ENCODE measurements at regions not wholly inside any gene's neighbourhood (a gene's known extent, or its start where the extent isn't known, plus 50 kb on each side); places are given as distances from the start of the nearest gene placed in this dataset.
"Not testable (repeated sequence)": the region's sequence is repeated elsewhere in the genome, so short reads cannot be mapped to it uniquely, and the experiment has no call there.

- no peak for DNase-seq
Measured at GRCh38 chrX:12052109-12052508, 86.2 kb upstream of the FRMPD4 start.

- no peak for DNase-seq
Measured at GRCh38 chrX:12058087-12058486, 80.2 kb upstream of the FRMPD4 start.

GRCh38 chrX:12060489-12061260 is 77.6 kb upstream of the FRMPD4 start:
- no peak for DNase-seq

GRCh38 chrX:12065251-12065650 is 73.0 kb upstream of the FRMPD4 start:
- peak; percentile 28 for DNase-seq

- DNase-seq, result no peak
Measured at GRCh38 chrX:12076046-12076445, 62.2 kb upstream of the FRMPD4 start.

- DNase-seq, result peak; percentile 4
Measured at GRCh38 chrX:12080265-12080664, 58.0 kb upstream of the FRMPD4 start.

- DNase-seq, result not testable (repeated sequence)
Measured at GRCh38 chrX:12082959-12083358, 55.3 kb upstream of the FRMPD4 start.

Data from muscle of arm (tissue), 1 donor.